ENCODE measurements at regions not wholly inside any gene's neighbourhood (a gene's known extent, or its start where the extent isn't known, plus 50 kb on each side); places are given as distances from the start of the nearest gene placed in this dataset.
"Not testable (repeated sequence)": the region's sequence is repeated elsewhere in the genome, so short reads cannot be mapped to it uniquely, and the experiment has no call there.

- DNase-seq = not testable (repeated sequence)
Measured at GRCh38 chr1:25171013-25171412, 61.3 kb downstream of the SYF2 start.

DNA sequence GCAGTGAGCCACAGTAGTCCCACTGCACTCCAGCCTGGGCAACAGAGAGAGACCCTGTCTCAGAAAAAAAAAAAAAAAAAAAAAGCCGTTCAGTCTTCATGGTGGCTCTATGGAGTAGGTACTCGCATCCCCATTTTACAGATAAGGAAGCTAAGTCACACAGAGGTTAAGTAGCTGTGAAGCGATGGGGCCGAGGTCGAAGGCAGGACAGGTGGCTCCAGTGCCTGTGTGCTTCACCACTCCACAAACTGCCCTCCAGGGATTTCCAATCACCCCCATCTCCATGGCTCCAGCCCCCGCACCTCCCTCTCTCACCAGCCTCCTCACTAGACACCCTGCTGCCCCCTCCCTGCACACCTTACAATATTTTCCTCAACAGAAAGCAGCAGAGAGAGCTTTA, 61.9 kb downstream of the SYF2 start:
- no peak for DNase-seq

GRCh38 chr1:25169610-25170009, 62.7 kb downstream of the SYF2 start:
- no peak for DNase-seq

- DNase-seq = no peak
Measured at GRCh38 chr1:25169168-25169567, 63.1 kb downstream of the SYF2 start.

DNA sequence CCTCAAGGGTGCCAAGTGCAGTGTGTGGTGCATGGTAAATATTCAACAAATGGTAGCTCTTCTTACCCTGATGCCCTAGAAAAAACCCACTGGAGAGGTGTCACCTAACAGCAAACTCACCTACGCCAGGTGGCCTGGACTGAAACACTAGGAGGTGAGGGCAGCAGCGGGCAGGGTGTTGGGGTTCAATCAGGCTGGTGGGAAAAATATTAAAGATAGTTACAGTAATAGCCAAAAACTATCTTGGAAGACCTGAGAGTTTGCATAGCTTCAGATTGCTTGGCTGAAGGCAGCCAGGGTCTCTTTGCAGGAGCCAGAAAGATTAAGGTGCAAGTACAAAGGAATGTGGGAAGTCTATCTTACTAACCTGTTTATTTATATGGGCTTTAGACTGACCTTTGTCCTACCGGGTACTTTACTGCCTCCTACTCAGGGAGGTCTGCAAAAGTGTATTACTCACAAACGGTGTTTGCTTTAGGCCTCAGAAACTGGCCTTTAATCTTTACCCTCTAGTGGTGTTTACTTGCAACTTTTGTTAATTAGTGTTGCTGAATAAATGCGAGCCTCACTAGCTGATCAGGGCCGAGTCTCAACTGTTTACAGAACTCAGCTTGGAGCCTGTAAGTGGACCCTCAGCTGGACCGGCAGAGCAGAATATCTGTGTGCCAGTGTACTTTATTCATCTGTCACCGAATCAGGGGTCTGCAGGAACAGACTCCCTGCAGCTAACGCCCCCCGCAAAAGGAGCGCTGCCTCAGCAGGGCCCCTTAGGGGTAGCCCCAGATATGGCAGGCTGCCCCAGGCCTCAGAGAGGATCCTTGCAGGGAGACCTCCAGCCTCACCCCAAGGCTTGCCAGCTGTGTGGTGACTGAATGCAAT, 63.9 kb downstream of the SYF2 start:
- no peak for DNase-seq

GRCh38 chr1:25167269-25168192, 64.8 kb downstream of the SYF2 start:
- no peak for DNase-seq

- no peak for DNase-seq
Measured at GRCh38 chr1:25166847-25167246, 65.5 kb downstream of the SYF2 start.

DNA sequence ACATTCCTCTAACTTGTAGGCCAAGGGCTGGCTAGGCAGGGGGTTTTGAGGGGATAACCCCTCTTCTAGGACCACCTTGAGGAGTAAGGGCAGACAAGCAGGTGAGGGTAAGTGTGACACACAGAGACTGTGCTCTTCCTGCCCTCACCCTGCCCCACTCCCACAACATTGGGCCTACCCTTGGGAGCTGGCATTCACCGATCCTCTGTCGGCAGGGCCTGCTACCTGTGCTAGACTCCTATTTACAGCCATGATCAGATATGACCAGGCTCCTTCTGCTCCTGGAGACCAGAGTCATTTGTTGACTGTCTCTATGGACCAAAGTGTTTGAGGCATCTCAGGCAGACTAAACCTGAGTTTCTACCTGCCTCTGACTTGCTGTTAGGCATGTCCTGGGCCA, 68.3 kb downstream of the SYF2 start:
- DNase-seq = no peak

DNA sequence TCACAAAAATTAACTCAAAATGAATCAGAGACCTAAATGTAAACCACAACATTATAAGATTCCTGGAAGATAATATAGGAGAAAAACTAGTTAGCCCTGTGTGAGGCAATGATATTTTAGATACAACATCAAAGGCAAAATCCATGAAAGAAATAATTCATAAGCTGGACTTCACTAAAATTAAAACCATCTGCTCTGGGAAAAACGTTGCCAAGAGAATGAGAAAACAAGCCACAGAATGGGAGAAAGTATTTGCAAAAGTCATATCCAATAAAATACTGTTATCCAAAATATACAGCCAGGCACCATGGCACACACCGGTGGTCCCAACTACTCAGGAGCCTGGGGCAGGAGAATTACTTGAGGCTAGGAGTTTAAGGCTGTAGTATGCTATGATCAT, 70.3 kb downstream of the SYF2 start:
- no peak for DNase-seq

DNA sequence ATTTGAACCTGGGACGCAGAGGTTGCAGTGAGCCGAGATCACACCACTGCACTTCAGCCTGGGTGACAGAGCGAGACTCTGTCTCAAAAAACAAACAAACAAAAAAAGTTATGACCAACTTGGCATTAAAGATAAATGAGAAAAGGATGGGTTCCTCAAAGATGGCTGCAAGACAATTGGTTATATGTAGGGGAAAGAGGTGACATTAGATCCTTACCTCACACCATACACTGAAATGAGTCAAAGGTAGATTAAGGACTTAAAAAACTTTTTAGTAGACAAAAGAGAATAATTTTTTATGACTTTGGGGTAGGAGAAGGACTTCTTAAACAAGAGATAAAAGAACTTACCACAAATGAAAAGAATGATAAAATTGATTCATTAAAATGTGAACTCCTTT, 74.5 kb downstream of the SYF2 start:
- no peak for DNase-seq

DNA sequence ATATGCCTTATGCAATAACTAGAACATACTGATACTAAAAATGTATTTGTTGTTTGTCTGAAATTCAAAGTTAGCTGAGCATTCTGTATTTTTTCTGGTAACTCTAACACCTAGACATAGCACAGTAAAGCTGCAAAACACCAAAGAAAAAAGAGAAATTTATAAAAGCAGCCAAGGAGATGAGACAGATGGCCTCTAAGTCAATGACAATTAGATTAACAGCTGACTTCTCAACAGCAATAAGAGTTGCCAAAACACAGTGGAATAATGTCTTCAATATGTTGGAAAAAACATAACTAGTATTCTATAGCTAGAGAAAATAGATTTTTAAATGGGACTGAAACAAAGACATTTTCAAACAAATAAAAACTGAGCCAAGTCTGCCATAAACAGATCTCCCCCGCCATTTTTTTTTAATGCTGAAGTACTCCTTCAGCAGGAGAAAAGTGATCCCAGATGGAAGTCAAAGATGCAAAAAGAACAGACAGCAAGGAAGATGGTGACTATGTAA, 81.3 kb downstream of the SYF2 start:
- DNase-seq = no peak

GRCh38 chr1:25148673-25149300, 83.5 kb downstream of the SYF2 start:
- DNase-seq = peak; percentile 28

DNA sequence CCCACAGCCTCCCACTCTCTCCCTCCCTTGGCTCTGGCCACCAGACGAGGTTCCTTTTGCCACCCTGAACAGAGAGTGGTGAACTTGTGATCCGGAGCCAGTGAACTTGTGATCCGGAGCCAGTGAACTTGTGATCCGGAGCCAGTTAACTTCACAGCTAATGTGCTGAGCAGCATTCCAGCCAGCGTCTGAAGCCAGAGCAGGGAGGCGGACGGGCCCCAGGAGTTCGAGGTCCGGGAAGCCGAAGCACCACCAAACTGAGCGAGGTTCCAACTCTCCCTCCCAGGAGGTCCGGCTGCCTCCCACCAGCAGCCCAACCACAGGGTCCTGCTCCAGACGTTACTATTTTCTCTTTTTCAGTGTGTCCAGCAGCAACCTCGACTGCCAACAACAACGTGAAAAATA, 85.8 kb downstream of the SYF2 start:
- DNase-seq = no peak

DNA sequence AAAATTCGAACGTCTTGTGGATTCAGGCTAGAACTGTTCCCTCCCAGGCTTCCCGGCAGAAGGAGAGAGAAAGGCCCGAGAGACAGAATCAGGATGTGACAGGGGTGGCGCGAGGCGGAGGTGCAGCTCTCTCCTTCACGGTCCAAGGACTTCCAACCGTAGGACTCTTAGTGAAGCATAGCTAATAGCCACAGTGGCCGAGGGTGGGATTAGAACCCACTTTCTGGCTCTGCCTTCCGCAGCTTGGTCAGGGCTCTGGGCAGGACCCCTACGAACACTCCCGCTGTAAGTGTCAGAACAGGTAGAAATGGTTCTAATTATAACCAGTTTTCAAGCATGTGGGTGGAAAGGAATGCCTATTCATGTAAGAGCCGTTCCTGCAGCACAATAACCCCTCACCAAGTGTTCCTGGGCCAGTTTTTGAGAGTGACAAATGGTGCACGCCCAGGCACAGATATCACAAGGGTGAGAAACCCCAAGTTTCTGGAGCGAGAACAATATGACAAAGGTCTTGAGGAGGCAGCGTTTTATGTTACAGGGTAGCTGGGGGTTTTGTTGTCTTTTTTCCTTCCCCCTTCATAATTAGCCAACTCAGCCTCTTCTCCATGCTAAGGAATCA, 86.4 kb downstream of the SYF2 start:
- no peak for DNase-seq

DNA sequence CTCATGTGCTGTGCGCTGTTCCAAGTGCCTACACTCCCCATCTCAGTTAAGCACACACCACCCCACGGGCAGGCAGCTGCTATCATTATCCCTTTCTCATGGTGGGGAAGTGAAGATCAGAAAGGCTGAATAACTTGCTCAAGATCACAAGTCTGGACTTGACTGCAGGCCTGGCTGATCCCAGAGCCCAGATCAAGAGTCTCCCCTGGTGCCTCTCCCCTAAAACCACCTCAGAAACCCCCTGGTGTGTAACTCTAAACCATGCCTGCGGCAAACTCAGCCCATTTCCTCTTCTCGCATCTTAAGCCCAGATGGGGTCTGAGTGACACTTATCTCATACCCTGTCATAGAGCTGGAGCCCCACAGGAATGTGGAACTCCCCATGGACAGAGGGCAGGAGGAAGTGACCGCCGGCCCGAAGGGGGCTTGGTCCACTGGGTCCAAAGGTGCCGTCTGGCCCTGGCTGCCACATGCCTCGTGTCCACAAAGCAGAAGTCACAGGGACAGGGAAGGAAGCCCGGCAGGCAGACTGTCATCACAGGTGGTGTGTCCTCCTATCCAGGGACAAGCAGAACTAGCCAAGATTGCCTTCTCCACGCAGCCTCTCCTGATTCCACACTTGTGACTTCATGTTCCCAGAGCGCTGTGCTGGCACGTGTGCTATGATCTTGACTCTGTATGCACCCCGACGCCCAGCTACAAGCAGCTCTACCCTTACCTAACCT, 92.1 kb downstream of the SYF2 start:
- DNase-seq = no peak

- DNase-seq = no peak
Measured at GRCh38 chr1:25137521-25138395, 94.5 kb downstream of the SYF2 start.

GRCh38 chr1:25137106-25137505, 95.2 kb downstream of the SYF2 start:
- DNase-seq = no peak

- no peak for DNase-seq
Measured at GRCh38 chr1:25135909-25136308, 96.4 kb downstream of the SYF2 start.

- no peak for DNase-seq
Measured at GRCh38 chr1:25134801-25135461, 97.4 kb downstream of the SYF2 start.

DNA sequence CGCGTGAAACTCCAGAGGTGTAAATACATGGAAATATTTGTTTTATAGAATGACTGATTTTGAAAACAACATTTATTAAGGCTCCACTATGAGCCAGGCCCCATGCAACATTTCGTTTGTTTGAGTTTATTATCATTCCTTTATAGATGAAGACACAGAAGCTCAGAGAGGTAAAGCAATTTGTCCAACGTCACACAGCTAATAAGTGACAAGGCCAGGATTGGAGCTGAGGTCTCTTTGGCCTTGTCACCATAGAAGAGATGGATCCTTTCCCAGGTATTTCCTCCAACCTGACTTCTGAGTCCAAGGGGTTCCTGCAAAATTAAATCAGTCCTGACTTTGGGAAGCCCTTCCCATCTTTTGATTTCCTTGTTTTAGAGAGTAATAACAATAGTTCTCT, 98.0 kb downstream of the SYF2 start:
- DNase-seq = no peak

All from activated CD4-positive, alpha-beta T cell treated with anti-CD3 and anti-CD28 coated beads, Interleukin-2, amount 50 U/mL, for 16 hours (primary cell).